Mesendoderm (in vitro differentiated cells): ENCODE measurements at regions not wholly inside any gene's neighbourhood (a gene's known extent, or its start where the extent isn't known, plus 50 kb on each side); places are given as distances from the start of the nearest gene placed in this dataset.
A peak's percentile ranks its signal among the peaks of the same experiment; 100 is the strongest.

Experiments used
- DNase-seq: peaks from one replicate; pipeline ENCODE4 v3.0.0; 2013
- H2AK5ac ChIP-seq: 2 replicates; pipeline ENCODE4 v1.6.1; 2013; ENCODE audit warnings: low read length, inconsistent platforms
- H2BK120ac ChIP-seq: 2 replicates; pipeline ENCODE4 v1.6.1; 2013; ENCODE audit warnings: low read depth, mild to moderate bottlenecking, low read length, moderate library complexity, mixed read lengths
- H2BK15ac ChIP-seq: replicated peaks from 2 replicates; pipeline ENCODE4 v1.6.1; 2013; ENCODE audit warnings: low read depth, mild to moderate bottlenecking, moderate library complexity
- H2BK5ac ChIP-seq: 2 replicates; pipeline ENCODE4 v1.6.1; 2013; ENCODE audit warnings: low read length, inconsistent platforms
- H3K18ac ChIP-seq: 2 replicates; pipeline ENCODE4 v1.6.1; 2013; ENCODE audit warnings: mild to moderate bottlenecking, low read length, mixed read lengths
- H3K23ac ChIP-seq: one replicate; pipeline ENCODE4 v1.6.1; 2013; ENCODE audit warnings: low read length
- H3K27ac ChIP-seq: 2 replicates; pipeline ENCODE4 v1.5.1; 2013; ENCODE audit warnings: low read depth, mild to moderate bottlenecking, inconsistent platforms, low read length, moderate library complexity
- H3K27me3 ChIP-seq: 2 replicates; pipeline ENCODE4 v1.6.1; 2013; ENCODE audit warnings: low read length, control low read depth, mild to moderate bottlenecking, inconsistent platforms; ENCODE audit not compliant: insufficient read depth, poor library complexity
- H3K36me3 ChIP-seq: 2 replicates; pipeline ENCODE4 v1.6.1; 2013; ENCODE audit warnings: low read length, inconsistent platforms; ENCODE audit not compliant: control insufficient read depth, insufficient read depth
- H3K4ac ChIP-seq: one replicate; pipeline ENCODE4 v1.6.1; 2013; ENCODE audit warnings: low read depth, mild to moderate bottlenecking, low read length, moderate library complexity
- H3K4me1 ChIP-seq: 2 replicates; pipeline ENCODE4 v1.6.1; 2013; ENCODE audit warnings: low read depth, low read length, inconsistent platforms; ENCODE audit not compliant: control insufficient read depth
- H3K4me2 ChIP-seq: 2 replicates; pipeline ENCODE4 v1.6.1; 2013; ENCODE audit warnings: low read length
- H3K4me3 ChIP-seq: 2 replicates; pipeline ENCODE4 v1.5.1; 2013; ENCODE audit warnings: mild to moderate bottlenecking, low read length
- H3K56ac ChIP-seq: one replicate; pipeline ENCODE4 v1.6.1; 2013; ENCODE audit warnings: low read length
- H3K79me1 ChIP-seq: 2 replicates; pipeline ENCODE4 v1.6.1; 2013; ENCODE audit warnings: low read length, inconsistent platforms
- H3K79me2 ChIP-seq: 2 replicates; pipeline ENCODE4 v1.6.1; 2013; ENCODE audit warnings: mild to moderate bottlenecking, low read length; ENCODE audit not compliant: control insufficient read depth, insufficient read depth
- H3K9ac ChIP-seq: 2 replicates; pipeline ENCODE4 v1.6.1; 2013; ENCODE audit warnings: low read length, inconsistent platforms
- H4K5ac ChIP-seq: one replicate; pipeline ENCODE4 v1.6.1; 2013; ENCODE audit warnings: low read length
- H4K8ac ChIP-seq: one replicate; pipeline ENCODE4 v1.6.1; 2013; ENCODE audit warnings: low read depth, mild to moderate bottlenecking, control low read depth, low read length, moderate library complexity
- WGBS: extraction: QIAGEN DNeasy Blood & Tissue Kit; methylation state at CpG from one replicate; pipeline ENCODE4 v1.1.7; 2013; ENCODE audit warnings: low lambda C conversion rate, missing lambda C conversion rate; ENCODE audit not compliant: insufficient coverage; ENCODE audit errors: extremely low coverage; 5-methylcytosine and 5-hydroxymethylcytosine counted together

DNA sequence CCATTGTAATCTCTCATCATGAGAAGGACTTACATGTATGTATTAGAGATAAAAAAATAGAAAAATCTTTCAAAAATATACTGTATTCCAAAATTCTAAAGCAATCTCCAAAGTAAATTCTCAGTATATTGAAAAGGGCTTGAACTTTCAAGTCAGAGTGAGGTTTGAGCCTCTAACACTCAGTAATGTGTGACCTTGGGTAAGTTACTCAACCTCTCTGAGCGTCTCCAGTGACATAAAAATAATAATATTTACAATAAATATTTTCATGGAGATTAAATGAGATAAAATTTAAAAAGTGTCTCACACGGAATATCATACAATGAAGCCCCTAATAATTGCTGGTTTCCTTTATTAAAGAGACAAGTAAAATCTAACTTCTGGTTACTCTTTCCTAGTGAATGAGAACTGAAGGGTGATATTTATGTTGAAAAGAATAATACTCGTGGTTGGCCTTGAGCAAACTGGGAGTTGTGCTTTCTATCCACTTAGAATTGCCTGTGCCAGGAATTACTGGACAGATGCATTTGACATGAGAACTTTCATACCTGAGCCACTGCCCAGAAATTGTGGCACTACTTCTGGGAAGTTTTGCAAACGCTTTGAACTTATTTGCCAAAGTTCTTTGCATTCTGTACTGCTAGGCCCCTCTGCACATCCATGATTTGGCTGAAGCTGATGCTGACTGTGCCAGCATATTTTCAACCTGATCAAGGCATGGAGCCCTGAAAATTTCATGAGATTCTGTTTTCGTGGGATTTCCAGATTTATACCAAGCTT lies 933.7 kb downstream of the GALC start:
- no peak for DNase-seq
- H2BK120ac ChIP-seq: no peak overlapping the region
- H3K18ac ChIP-seq: no peak overlapping the region
- no peak overlapping the region for H2AK5ac ChIP-seq
- no peak overlapping the region for H4K8ac ChIP-seq
- no peak overlapping the region for H3K4ac ChIP-seq
- no peaks in the 10 kb centered on the region for H3K4me1 ChIP-seq
- WGBS: no CpG with 5 or more reads among the region's 5 CpGs
- no peaks in the 10 kb centered on the region for H3K27me3 ChIP-seq
- H2BK5ac ChIP-seq: no peak overlapping the region
- H3K56ac ChIP-seq: no peak overlapping the region
- no peak overlapping the region for H4K5ac ChIP-seq
- no peak overlapping the region for H3K4me2 ChIP-seq
- no peak overlapping the region for H2BK15ac ChIP-seq
- no peaks in the 10 kb centered on the region for H3K79me2 ChIP-seq
- no peak overlapping the region for H3K23ac ChIP-seq
- H3K4me3 ChIP-seq: no peak overlapping the region
- H3K79me1 ChIP-seq: no peaks in the 10 kb centered on the region
- H3K9ac ChIP-seq: no peak overlapping the region
- H3K27ac ChIP-seq: no peak overlapping the region
- H3K36me3 ChIP-seq: no peaks in the 10 kb centered on the region

DNA sequence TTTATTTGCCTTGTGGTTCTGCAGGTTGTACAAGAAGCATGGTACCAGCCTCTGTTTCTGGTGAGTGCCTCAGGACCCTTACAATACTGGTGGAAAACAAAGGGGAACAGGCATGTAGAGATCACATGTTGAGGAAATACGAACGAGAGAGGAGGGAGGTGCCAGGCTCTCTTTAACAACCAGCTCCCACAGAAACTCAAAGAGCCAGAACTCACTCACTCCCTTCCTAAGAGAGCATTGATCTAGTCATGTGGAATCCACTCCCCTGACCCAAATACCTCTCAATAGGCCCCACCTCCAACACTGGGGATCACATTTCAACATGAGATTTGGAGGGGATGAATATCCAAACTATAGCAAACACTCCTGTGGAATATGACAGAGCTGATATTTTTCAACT lies 938.0 kb downstream of the GALC start:
- no peak overlapping the region for H2AK5ac ChIP-seq
- H2BK15ac ChIP-seq: no peak overlapping the region
- H3K56ac ChIP-seq: no peak overlapping the region
- DNase-seq: peak; percentile 34
- no peak overlapping the region for H3K4me3 ChIP-seq
- H2BK120ac ChIP-seq: no peak overlapping the region
- H3K27me3 ChIP-seq: no peaks in the 10 kb centered on the region
- no peak overlapping the region for H3K23ac ChIP-seq
- H4K8ac ChIP-seq: no peak overlapping the region
- no peak overlapping the region for H3K18ac ChIP-seq
- H3K79me1 ChIP-seq: no peaks in the 10 kb centered on the region
- H3K4me1 ChIP-seq: no peaks in the 10 kb centered on the region
- H2BK5ac ChIP-seq: no peak overlapping the region
- no CpG with 5 or more reads among the region's 2 CpGs for WGBS
- H3K4me2 ChIP-seq: no peak overlapping the region
- H3K79me2 ChIP-seq: no peaks in the 10 kb centered on the region
- no peak overlapping the region for H3K4ac ChIP-seq
- no peak overlapping the region for H3K9ac ChIP-seq
- no peak overlapping the region for H4K5ac ChIP-seq
- H3K27ac ChIP-seq: no peak overlapping the region
- H3K36me3 ChIP-seq: no peaks in the 10 kb centered on the region

DNA sequence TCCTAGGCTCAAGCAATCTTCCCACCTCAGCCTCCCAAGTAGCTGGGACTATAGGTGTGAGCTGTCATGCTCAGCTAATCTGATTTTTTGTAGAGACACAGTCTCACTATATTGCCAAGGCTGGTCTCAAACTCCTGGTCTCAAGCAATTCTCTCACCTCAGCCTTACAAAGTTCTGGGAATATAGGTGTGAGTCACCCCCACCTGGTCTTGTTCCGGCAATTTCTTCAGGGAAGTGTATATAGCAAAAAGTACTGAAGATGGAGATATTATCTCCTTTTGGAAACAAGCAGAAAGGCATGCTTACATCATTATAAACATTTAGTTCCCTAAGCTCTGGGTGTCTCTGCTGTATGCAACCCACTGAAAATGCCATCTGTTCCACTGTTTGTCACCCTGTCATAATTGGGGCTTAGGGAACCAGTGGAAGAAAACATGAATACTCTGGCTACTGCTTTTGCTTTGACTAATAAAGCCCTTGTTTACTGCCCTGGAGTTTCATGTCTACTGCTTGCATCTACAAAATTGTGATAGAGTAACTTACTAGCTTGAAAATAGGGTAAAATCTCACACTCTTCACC lies 940.2 kb downstream of the GALC start:
- Histone ChIP-seq H3K36me3 (no peaks in the 10 kb centered on the region), H2BK15ac (no peak overlapping the region), H3K4me1 (no peaks in the 10 kb centered on the region), H3K79me1 (no peaks in the 10 kb centered on the region), H3K56ac (no peak overlapping the region), H3K4me2 (no peak overlapping the region), H3K4ac (no peak overlapping the region), H3K9ac (no peak overlapping the region), H3K79me2 (no peaks in the 10 kb centered on the region), H2AK5ac (no peak overlapping the region), H2BK5ac (no peak overlapping the region), H3K18ac (no peak overlapping the region), H3K27ac (no peak overlapping the region), H3K4me3 (no peak overlapping the region), H3K23ac (no peak overlapping the region), H3K27me3 (no peaks in the 10 kb centered on the region), H4K5ac (no peak overlapping the region), H4K8ac (no peak overlapping the region), H2BK120ac (no peak overlapping the region)
- DNase-seq: peak; percentile 3
- WGBS: no CpG with 5 or more reads among the region's 1 CpG

DNA sequence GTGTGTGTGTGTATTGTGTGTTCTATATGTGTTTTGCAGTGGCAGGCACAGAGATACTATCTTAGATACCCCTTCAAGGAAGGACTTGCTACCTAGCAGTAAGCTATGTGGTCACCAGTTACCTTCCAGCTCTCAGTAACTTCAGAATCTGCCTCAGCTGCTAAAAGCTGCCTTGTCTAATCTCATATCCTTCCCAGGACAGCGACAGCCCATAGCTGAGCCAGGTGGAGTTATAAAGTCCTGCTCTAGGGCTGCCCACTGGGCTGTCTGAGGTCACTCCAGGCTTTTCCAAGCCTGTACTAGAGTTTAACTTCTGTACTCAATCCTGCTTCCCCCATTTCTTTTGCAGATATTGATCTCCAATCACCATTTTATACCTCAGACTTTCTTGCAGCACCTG lies 942.6 kb downstream of the GALC start:
- H2BK15ac ChIP-seq: no peak overlapping the region

DNA sequence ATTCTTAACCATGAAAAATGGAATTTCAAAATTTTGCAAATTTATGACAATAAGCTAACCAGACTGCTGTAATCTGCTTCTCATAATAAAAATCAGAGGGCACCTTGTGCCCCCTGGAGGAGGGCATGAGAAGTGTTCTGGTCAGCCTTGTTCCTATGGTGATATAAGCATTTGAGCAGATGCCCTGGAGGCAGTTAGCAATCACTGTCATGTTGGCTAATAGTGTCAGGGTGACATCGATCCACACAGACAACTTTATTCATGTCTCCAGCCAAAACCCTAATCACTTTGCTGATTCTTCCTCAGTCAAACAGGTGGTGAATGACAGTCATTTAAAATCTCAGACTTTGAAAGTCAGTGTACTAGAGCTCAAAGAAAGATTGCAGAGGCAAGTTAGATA lies 943.0 kb downstream of the GALC start:
- no peak overlapping the region for H2BK120ac ChIP-seq
- DNase-seq: peak; percentile 90
- H4K8ac ChIP-seq: no peak overlapping the region
- no peak overlapping the region for H3K4me2 ChIP-seq
- no peak overlapping the region for H3K23ac ChIP-seq
- no peak overlapping the region for H3K27ac ChIP-seq
- no peaks in the 10 kb centered on the region for H3K79me2 ChIP-seq
- no peaks in the 10 kb centered on the region for H3K36me3 ChIP-seq
- H2BK15ac ChIP-seq: no peak overlapping the region
- H4K5ac ChIP-seq: no peak overlapping the region
- no peaks in the 10 kb centered on the region for H3K4me1 ChIP-seq
- H2BK5ac ChIP-seq: no peak overlapping the region
- H3K9ac ChIP-seq: no peak overlapping the region
- no peak overlapping the region for H2AK5ac ChIP-seq
- no peak overlapping the region for H3K56ac ChIP-seq
- no peaks in the 10 kb centered on the region for H3K27me3 ChIP-seq
- no peaks in the 10 kb centered on the region for H3K79me1 ChIP-seq
- no peak overlapping the region for H3K18ac ChIP-seq
- H3K4me3 ChIP-seq: no peak overlapping the region
- H3K4ac ChIP-seq: no peak overlapping the region
- WGBS: no CpG with 5 or more reads among the region's 1 CpG

More for the DNA sequence above, 942.6 kb downstream of the GALC start:
- H3K18ac ChIP-seq: no peak overlapping the region
- no peak for DNase-seq
- no peak overlapping the region for H3K27ac ChIP-seq
- no peak overlapping the region for H3K23ac ChIP-seq
- H3K4me2 ChIP-seq: no peak overlapping the region
- no peaks in the 10 kb centered on the region for H3K79me2 ChIP-seq
- H4K5ac ChIP-seq: no peak overlapping the region
- WGBS: no CpG with 5 or more reads among the region's 1 CpG
- H3K36me3 ChIP-seq: no peaks in the 10 kb centered on the region
- no peaks in the 10 kb centered on the region for H3K27me3 ChIP-seq
- no peak overlapping the region for H2AK5ac ChIP-seq
- no peak overlapping the region for H3K56ac ChIP-seq
- no peak overlapping the region for H3K9ac ChIP-seq
- no peaks in the 10 kb centered on the region for H3K79me1 ChIP-seq
- H2BK5ac ChIP-seq: no peak overlapping the region
- no peaks in the 10 kb centered on the region for H3K4me1 ChIP-seq
- no peak overlapping the region for H4K8ac ChIP-seq
- H2BK120ac ChIP-seq: no peak overlapping the region
- no peak overlapping the region for H3K4ac ChIP-seq
- no peak overlapping the region for H3K4me3 ChIP-seq
